ENCODE measurements at regions not wholly inside any gene's neighbourhood (a gene's known extent, or its start where the extent isn't known, plus 50 kb on each side); places are given as distances from the start of the nearest gene placed in this dataset.
"Not testable (repeated sequence)": the region's sequence is repeated elsewhere in the genome, so short reads cannot be mapped to it uniquely, and the experiment has no call there.

- H3K36me3 ChIP-seq (replicated peaks in 1 of 2); intact Hi-C loops (cut with DNase I); H3K4me3 ChIP-seq: not testable (repeated sequence)
Measured at GRCh38 chrX:67213686-67214085, 330.1 kb upstream of the AR start.

GRCh38 chrX:67207912-67208311, 335.9 kb upstream of the AR start:
- WGBS, 4 donors, result 51 to 61% (median 58%) methylated on average over 4 of the region's 4 CpGs
- DNase-seq, result no peak
- TF ChIP-seq POLR2A (IDR thresholded peaks at IDR 0.05) (no peak), CTCF (IDR thresholded peaks at IDR 0.05) (no peak)
- H3K27me3 ChIP-seq, result peaks cover 20% of the 10 kb centered on the region
- no peaks in the 10 kb centered on the region for H3K36me3 ChIP-seq (replicated peaks in 1 of 2)
- no peaks in the 10 kb centered on the region for H3K4me1 ChIP-seq (replicated peaks in 1 of 2)
- H3K27ac ChIP-seq, result no peak overlapping the region
- no peak overlapping the region for H3K4me3 ChIP-seq
- H3K9me3 ChIP-seq (replicated peaks in 1 of 3), result no peaks in the 10 kb centered on the region
- intact Hi-C loops (cut with DNase I), result no loop called here

More at GRCh38 chrX:67213686-67214085, 330.1 kb upstream of the AR start:
- DNase-seq; H3K27ac ChIP-seq; H3K4me1 ChIP-seq (replicated peaks in 1 of 2); H3K27me3 ChIP-seq; H3K9me3 ChIP-seq (replicated peaks in 1 of 3): not testable (repeated sequence)
- 74 to 82% (median 78%) methylated on average over 3 of the region's 3 CpGs for WGBS, 4 donors

- no peaks in the 10 kb centered on the region for H3K9me3 ChIP-seq (replicated peaks in 1 of 3)
- intact Hi-C loops (cut with DNase I), result no loop called here
- DNase-seq, result no peak
- WGBS, 4 donors, result 63 to 79% (median 76%) methylated on average over 2 of the region's 2 CpGs
- H3K36me3 ChIP-seq (replicated peaks in 1 of 2), result no peaks in the 10 kb centered on the region
- no peak for TF ChIP-seq POLR2A (IDR thresholded peaks at IDR 0.05)
- no peak for TF ChIP-seq CTCF (IDR thresholded peaks at IDR 0.05)
- H3K27me3 ChIP-seq, result peaks cover 10% of the 10 kb centered on the region
- H3K4me3 ChIP-seq, result no peak overlapping the region
- H3K27ac ChIP-seq, result no peak overlapping the region
- H3K4me1 ChIP-seq (replicated peaks in 1 of 2), result no peaks in the 10 kb centered on the region
Measured at GRCh38 chrX:67159437-67159836, 384.4 kb upstream of the AR start.

GRCh38 chrX:67114635-67115034, 429.2 kb upstream of the AR start:
- no peak for TF ChIP-seq POLR2A (IDR thresholded peaks at IDR 0.05)
- TF ChIP-seq CTCF (IDR thresholded peaks at IDR 0.05), result no peak
- 76 to 84% (median 83%) methylated on average over 9 of the region's 9 CpGs for whole genome bisulfite sequencing, 4 donors

GRCh38 chrX:67105758-67106116, 438.1 kb upstream of the AR start:
- H3K36me3 ChIP-seq (replicated peaks in 1 of 2), result no peaks in the 10 kb centered on the region

More at GRCh38 chrX:67114635-67115034, 429.2 kb upstream of the AR start:
- Histone ChIP-seq H3K4me1 (replicated peaks in 1 of 2) (no peaks in the 10 kb centered on the region), H3K36me3 (replicated peaks in 1 of 2) (no peaks in the 10 kb centered on the region), H3K4me3 (no peak overlapping the region), H3K27ac (no peak overlapping the region), H3K9me3 (replicated peaks in 1 of 3) (no peaks in the 10 kb centered on the region), H3K27me3 (no peaks in the 10 kb centered on the region)
- intact Hi-C loops (cut with DNase I), result no loop called here
- DNase-seq, result no peak

More at GRCh38 chrX:67105758-67106116, 438.1 kb upstream of the AR start:
- no peak overlapping the region for H3K4me3 ChIP-seq
- TF ChIP-seq POLR2A (IDR thresholded peaks at IDR 0.05) (no peak), CTCF (IDR thresholded peaks at IDR 0.05) (no peak)
- intact Hi-C loops (cut with DNase I), result no loop called here
- peak overlapping the region in 2 of 5 donors; percentile 28 to 68 for H3K27ac ChIP-seq
- no peaks in the 10 kb centered on the region for H3K27me3 ChIP-seq
- H3K9me3 ChIP-seq (replicated peaks in 1 of 3), result no peaks in the 10 kb centered on the region
- DNase-seq, result no peak
- H3K4me1 ChIP-seq (replicated peaks in 1 of 2), result peaks cover 0 to 4% of the 10 kb centered on the region in 2 donors
- WGBS, 4 donors, result 47 to 81% (median 56%) methylated on average over 2 of the region's 2 CpGs
